GM19324 (cell line): ENCODE measurements at regions not wholly inside any gene's neighbourhood (a gene's known extent, or its start where the extent isn't known, plus 50 kb on each side); places are given as distances from the start of the nearest gene placed in this dataset.
"Not testable (repeated sequence)": the region's sequence is repeated elsewhere in the genome, so short reads cannot be mapped to it uniquely, and the experiment has no call there.

Experiments
- ATAC-seq: cut with Tn5 transposase; IDR thresholded peaks from one replicate; pipeline ENCODE4 v1.9.1; 2021; ENCODE audit warnings: mild to moderate bottlenecking, moderate library complexity; ENCODE audit not compliant: unreplicated experiment, low FRiP score

DNA sequence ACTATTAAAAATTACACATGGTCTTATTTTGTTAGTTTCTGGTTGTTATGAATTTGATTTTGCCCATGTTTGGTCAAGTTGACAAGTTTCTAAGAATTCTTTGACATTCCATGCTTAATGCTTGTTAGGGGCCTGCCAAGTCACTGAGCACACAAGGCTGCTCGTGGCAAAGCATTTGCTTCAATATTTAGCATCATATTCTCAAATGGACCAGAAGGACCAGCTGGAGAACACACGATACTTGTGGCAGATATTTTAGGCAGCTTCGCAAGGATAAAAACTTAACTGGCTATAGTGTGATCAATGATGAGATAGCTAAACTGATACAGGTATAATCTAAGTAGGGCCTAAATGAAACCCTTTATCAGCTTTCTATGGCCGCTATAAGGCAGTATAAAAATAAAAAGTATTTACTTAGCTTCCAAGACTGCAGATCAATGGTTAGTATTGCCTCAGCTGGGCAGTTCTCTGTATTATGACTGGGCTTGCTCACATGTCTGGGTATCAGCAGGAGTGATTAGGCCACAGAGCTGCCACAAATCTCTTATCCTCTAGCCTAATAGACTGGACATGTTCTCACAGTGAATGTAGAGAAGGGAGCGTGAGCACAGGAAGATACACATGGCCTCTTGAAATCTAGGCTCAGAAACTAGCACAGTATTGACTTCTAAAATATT lies 155.9 kb upstream of the SPRY2 start:
- ATAC-seq: no peak

DNA sequence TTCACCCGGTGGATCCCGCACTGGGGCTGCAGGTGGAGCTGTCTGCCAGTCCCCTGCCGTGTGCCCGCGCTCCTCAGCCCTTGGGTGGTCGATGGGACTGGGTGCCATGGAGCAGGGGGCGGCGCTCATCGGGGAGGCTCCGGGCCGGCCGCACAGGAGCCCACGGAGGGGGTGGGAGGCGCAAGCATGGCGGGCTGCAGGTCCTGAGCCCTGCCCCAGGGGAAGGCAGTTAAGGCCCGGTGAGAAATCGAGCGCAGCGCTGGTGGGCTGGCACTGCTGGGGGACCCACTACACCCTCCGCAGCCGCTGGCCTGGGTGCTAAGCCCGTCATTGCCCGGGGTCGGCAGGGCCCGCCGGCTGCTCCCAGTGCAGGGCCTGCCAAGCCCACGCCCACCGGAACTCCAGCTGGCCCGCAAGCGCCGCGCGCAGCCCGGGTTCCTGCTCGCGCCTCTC lies 149.6 kb upstream of the SPRY2 start:
- ATAC-seq: not testable (repeated sequence)

DNA sequence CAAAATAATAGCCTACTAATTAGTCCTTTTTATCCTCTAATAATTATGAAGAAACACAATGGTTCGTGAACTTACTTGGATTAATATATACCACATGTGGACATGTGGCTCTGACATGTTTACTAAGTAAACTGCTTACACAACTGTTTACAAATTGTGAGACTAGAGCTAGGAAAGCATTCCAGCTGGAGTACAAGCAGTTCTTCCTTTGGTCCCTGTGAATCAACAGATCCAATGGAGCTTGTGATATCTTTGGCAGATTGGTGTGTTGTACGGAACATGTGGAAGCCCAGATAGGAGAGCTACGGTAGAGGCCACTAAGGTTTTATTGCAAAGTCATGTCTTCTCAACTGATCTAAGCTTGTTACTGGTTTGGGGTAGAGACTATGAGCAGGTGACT lies 145.5 kb upstream of the SPRY2 start:
- ATAC-seq: no peak

- no peak for ATAC-seq
Observed at GRCh38 chr13:80483157-80483556, 142.2 kb upstream of the SPRY2 start.

DNA sequence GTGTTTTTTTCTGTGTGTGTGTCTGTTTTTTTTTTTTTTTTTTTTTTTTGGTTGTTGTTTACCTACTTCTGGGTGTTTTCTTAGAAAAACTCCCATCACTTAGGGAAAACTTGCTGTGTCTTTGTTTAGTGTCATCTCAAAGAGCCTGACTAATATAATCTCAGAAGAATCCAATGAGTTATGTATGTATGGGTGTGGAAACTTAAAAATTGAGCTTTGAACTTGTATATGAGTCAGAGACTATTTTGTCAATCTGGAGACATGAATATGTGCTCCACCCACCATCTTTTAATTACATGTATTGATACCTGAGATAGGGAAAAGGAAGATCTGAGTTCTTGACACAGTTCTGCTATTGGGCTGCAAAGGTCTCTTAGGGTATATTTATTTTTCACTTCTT lies 140.7 kb upstream of the SPRY2 start:
- ATAC-seq: no peak

DNA sequence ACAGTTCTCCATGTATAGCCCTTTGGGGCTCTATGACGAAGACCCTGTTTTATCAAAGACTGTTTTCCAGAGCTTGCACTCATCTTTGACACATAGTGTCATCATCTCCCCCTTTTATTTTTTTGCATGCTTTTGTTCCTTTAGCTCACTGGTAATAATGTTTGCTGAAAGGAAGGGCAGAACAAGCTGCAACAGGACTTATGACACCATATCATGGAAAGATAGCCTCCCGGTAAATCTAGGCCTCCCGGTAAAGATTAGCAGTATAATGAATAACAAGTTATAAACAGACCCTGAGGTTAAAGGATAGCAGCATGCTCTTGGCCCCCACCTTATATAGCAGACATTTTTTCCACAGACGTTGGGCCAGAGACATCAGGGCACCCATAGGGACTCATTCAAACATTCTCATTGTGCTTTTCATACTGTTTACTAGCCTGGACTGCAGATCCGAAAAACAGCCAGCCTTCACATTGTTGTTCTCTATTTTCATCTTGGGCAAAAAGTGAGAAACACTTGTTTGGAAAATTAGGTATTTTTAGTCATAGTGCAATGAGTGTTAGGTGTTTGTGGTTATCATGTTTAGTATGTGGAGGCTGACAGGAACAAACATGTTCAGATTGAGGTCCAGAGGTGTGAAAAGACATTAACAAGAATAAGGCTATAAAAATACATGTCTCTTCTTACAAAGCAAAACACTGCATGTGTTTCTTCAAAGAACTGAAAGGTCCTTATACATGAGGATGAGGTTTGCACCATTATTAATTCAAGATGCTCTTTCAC lies 136.9 kb upstream of the SPRY2 start:
- peak; percentile 43 for ATAC-seq

DNA sequence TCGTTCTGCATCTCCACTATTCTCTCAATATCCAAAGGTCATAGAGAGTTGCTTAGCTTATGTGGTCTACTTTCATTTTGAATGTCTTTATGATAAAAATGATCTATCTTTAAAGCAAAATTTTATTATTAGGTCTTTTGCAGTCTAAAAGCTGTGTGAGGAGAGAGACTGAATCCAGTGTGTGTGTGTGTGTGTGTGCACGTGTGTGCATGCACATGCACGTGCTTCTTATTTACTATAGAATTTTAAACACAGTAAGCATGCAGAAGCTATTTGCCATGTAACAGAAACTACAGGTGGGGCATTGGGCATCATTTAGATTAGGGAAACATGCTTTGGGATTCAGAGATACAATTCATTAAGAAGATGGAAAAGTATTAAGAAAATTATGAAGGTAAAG lies 136.0 kb upstream of the SPRY2 start:
- ATAC-seq: no peak

DNA sequence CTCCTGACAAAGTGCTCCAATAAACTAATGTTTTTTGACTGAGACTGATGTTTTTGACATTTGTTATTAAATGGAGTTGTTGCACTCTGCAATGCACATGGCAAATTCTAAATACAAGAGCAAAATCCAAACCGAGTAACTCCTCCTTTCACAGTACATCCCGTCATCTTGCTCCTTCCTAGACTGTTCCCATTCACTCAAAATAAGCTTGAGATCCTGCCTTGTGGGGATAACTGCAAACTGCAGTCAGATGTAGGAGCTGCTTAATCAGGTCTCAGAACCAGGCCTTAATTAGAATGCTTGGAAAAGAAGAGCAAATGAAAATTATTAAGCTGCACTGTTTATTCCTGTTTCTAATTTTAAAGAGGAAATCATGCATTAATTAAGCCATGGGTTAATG lies 134.8 kb upstream of the SPRY2 start:
- no peak for ATAC-seq

DNA sequence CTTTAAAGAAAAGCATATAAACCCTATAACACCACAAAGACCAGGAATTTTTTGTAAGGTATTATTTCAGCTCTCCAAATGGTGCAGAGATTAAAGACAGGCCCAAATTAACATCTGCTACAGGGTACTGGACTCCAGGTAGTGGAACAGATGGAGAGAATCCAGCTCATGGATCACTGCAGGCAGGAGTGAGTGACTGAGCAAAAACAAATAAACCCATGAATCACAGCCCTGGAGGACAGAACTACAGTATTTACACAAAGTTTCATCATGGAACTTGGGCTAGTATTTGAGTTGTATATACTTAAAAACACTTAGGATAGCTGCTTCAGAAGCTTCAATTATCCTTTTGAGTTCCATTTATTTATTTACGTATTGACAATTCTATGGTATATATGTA lies 132.8 kb upstream of the SPRY2 start:
- ATAC-seq: no peak

DNA sequence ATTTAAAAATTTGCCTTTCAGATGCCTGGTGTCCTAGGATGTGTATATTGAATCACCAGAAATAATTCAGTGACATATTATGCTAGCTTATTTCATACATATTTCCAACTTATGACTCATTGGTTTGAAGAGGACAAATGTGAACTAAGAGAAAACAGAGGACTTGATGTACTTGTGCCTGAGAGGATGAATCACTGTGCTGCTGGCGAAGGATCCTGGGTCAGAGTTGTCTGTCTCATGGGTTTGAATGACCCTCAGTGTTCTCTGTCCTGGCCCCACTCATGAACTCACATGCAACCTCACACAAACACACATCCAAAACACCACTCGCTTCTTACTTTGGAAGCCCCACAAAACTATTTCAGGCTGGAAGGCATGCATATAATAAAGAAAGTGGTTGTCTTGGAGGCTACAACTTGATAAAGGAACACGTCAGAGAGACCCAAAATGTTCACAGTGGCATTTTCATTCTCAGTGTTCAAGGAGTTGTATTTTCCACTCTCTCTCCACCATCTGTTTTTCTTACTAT lies 129.0 kb upstream of the SPRY2 start:
- ATAC-seq: no peak

GRCh38 chr13:80469105-80469852 lies 128.4 kb upstream of the SPRY2 start:
- no peak for ATAC-seq

GRCh38 chr13:80465321-80465720 lies 124.4 kb upstream of the SPRY2 start:
- no peak for ATAC-seq

DNA sequence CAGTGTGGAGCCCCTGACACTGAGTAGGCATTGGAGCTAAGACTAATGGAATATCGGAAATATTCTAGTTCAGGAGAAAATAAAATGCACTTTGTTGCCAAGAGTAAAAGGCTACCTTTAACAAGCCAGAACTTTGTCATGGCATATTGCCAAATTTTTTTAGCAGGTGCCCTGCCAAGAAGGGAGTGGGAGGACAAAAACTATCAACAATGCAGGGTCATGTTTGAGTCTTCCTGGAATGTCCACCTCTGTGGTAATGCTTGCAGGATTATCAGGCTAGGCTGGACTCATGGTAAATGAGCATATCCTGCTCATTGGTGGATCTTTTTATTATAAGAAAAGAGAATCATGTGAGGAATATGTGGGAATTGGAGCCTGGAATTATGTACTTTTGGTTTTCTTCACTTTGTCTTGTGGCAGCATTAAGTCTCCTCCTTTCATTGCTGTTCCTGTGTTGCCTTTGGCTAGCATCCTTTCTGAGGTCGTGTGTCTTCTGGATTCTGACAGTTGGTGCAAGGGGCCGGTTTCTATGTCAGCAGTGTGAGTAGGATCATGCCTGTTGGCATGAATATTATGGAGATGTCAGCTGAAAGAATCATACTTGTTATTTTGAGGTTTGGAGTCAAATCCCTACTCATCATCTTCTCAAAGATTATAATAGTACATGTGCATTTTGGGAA lies 122.9 kb upstream of the SPRY2 start:
- no peak for ATAC-seq

DNA sequence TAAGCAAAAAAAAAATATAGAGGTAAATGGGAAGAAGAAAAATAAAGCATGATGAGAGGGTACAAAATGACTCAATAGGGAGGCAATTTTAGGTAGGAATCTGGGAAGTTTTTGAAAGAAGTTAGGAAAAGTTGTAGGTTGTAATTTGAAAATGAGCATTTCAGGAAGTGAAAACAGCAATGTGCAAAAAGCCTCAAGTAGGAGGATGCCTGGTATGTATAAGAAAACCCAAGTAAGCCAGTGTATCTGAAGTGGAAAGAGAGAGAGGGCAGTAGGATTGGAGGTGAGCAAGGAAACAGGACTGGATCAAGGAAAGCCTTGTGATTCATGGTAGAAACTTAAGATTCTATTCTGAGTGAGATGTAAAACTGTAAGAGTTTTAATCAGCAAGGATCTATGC lies 121.6 kb upstream of the SPRY2 start:
- ATAC-seq: no peak

DNA sequence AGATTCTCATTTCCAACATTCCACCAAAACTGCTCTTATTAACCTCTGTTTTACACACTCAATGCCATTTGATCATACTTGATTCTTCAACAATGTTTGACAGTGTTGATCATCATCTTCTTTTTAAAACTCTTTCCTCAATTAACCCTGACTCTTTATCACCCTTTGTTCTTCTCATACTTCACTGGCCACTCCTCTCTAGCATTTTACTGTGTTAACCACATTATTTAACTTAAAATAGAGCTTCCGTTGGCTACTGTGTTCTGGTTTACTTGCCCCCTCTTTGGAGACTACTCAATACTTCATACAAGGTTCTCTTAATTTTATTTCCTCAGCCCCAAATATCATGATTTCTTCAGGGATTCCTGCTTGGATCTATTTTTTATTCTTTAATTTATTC lies 121.1 kb upstream of the SPRY2 start:
- ATAC-seq: no peak

GRCh38 chr13:80458543-80458942 lies 117.6 kb upstream of the SPRY2 start:
- no peak for ATAC-seq

DNA sequence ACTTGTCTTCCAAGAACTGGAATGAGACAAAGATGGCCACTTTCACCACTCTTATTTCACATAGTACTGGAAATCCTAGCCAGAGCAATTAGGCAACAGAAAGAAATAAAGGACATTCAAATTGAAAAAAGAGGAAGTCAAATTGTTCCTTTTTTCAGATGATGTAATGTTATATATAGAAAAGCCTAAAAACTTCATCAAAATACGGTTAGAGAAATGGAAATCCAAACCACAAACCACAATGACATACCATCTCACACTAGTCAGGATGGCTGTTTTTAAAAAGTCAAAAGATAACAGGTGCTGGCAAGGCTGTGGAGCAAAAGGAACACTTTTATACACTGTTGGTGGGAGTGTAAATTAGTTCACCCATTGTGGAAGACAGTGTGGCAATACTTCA lies 113.3 kb upstream of the SPRY2 start:
- ATAC-seq: peak; percentile 66

- ATAC-seq: no peak
Observed at GRCh38 chr13:80452279-80452678, 111.4 kb upstream of the SPRY2 start.

- no peak for ATAC-seq
Observed at GRCh38 chr13:80451641-80452040, 110.7 kb upstream of the SPRY2 start.

DNA sequence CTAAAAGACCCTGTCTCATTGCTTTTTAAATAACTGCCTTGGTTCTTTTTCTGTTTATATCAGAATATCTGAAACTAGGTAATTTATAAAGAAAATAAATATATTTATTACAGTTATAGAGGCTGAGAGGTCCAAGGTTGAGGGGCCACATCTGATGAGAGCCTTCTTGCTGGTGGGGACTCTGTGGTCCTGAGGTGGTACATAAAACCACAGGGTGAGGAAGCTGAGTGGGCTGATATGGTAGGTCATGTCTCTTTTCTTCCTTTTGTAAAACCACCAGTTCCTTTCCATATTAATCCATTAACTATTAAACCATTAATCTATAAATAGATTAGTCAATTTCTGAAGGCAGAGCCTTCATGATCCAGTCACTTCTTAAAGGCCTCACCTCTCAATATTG lies 109.5 kb upstream of the SPRY2 start:
- no peak for ATAC-seq

DNA sequence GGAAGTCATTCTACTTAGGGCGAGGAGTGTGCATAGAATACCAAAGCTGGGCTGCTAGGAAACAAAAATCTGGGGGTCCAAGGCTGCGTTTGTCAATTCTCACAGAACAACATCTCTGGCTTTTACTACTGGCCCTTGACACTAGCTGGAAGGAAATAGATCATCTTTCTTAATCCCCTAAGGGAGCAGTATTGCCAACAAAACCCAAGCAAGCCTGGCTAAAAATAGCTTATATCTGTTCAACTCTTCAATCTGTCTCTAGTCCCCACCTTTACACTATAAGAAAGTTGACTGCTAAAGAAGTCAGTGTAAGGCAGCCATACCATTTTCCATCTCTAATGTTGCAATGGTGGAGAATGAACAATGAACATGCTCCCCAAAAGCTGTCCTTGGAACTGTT lies 107.8 kb upstream of the SPRY2 start:
- no peak for ATAC-seq
